Heart left ventricle (tissue), 13 donors: ENCODE measurements at regions not wholly inside any gene's neighbourhood (a gene's known extent, or its start where the extent isn't known, plus 50 kb on each side); places are given as distances from the start of the nearest gene placed in this dataset.

ENCODE experiments used
- POLR2A ChIP-seq, 2 donors: fragments of 450-650 bp; IDR thresholded peaks; one replicate each; pipeline ENCODE4 v1.6.1; 2017; ENCODE audit warnings: antibody characterized with exemption in 2 of 2, mild to moderate bottlenecking in 2 of 2, moderate library complexity in 2 of 2
- TF ChIP-seq, protein P1 (sequence below), 12 donors: fragments of 200-600 bp; sonication (generic) in 4 of 12; IDR thresholded peaks; one replicate each; pipeline versions ENCODE4 v1.5.0 to v1.8.0; 2018 to 2022; ENCODE audit warnings: antibody characterized with exemption in 12 of 12, mild to moderate bottlenecking in 5 of 12
- donor health status: ischemic (EF 13 %, LVEDD 7.1; RV severe dilation, severe dysfunction).
- donor health status: DM: no; HTN: yes; CAD: no.
- donor health status: DM: no; HTN: no; CAD: no.
- donor health status: ischemic (EF 25% LVEDD 6.9; RV normal size, moderate dysfunction).
- donor health status: ischemic (EF 25% LVEDD 5.7; RV mildly dilated, moderate dysfunction).
- donor health status: ischemic (EF 35%, LVEDD 5.7; RV mildly dilated, moderate dysfunction).
- donor health status: nonischemic (EF 11% LVEDD 7.7; RV severe dilation, severe dysfunction).
- donor health status: DM: yes; HTN: yes; CAD: no.
- donor health status: PGD.
- donor health status: ischemic (EF 29% LVEDD 5.4; RV normal size, mild dysfunction).
- donor health status: nonischemic (EF 23%, LVEDD 6.1; RV moderate dilation, normal function).

DNA sequence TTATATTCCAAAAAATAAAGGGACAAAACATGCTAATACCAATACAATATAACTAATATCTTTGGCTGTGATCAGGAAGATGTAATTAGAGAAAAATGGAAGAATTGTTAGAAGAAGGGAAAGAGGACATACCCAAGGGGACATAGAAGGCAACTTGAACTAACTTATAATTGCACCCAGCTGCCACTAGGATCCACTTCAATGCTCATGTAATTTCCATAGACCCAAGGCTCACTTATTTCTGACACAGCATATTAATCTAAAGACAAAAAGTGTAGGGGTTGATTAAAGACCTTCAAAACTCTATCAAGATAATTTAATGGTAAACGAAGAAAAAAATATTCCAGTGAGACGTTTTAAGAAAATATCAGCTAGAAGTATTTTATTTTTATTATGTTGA is 396.0 kb upstream of the ADGRB3 start:
- TF ChIP-seq, protein P1, sequence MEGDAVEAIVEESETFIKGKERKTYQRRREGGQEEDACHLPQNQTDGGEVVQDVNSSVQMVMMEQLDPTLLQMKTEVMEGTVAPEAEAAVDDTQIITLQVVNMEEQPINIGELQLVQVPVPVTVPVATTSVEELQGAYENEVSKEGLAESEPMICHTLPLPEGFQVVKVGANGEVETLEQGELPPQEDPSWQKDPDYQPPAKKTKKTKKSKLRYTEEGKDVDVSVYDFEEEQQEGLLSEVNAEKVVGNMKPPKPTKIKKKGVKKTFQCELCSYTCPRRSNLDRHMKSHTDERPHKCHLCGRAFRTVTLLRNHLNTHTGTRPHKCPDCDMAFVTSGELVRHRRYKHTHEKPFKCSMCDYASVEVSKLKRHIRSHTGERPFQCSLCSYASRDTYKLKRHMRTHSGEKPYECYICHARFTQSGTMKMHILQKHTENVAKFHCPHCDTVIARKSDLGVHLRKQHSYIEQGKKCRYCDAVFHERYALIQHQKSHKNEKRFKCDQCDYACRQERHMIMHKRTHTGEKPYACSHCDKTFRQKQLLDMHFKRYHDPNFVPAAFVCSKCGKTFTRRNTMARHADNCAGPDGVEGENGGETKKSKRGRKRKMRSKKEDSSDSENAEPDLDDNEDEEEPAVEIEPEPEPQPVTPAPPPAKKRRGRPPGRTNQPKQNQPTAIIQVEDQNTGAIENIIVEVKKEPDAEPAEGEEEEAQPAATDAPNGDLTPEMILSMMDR (IDR thresholded peaks at IDR 0.05), result no peak
- no peak for TF ChIP-seq POLR2A (IDR thresholded peaks at IDR 0.05)
